ENCODE measurements at regions not wholly inside any gene's neighbourhood (a gene's known extent, or its start where the extent isn't known, plus 50 kb on each side); places are given as distances from the start of the nearest gene placed in this dataset.

DNA sequence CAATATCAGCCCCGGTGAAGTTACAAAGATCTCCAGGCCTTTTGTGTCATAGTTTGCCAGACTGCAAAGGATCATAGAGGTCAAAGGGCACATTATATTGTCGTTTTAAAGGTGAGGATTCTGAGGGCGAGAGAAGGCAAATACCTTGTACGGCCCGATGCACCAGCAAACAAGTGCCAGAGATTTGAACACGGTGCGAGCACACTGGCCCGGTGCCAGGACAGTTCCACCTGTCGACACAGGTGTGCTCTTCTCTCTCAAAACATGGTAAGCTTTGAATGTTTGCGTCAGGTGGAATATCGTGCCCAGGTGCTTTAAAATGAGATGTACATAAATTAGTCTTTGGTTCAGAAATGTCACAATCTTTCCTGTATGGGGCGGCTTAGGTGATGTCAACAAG lies 776.1 kb upstream of the ID2 start:
- no peaks in the 10 kb centered on the region for H3K27me3 ChIP-seq (replicated peaks; ENCODE audit: insufficient read depth, low read length)

DNA sequence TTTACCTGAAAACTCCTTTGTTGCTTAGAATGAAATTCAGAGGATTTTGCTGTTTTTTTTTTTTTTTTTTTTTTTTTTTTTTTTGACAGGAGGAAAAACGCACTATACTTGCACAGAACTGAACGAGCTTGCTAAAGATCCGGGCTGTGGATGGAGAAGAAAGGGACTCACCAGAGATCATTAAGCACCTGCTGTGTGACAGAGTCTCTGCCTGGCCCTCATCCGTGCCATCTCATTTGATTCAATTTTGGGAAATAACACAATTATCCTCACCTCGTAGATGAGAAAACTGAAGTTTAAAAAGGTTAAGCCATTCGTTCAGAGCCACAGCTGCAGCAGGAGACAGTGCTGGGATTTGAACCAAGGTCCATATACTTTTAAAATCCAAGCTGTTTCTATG lies 775.4 kb upstream of the ID2 start:
- Histone ChIP-seq H3K9ac (ENCODE audit: low read length) (no peak overlapping the region), H3K4me1 (ENCODE audit: low read length) (no peaks in the 10 kb centered on the region), H3K27ac (ENCODE audit: low read length) (no peak overlapping the region), H3F3A (ENCODE audit: insufficient read depth, low read length) (no peaks in the 10 kb centered on the region), H3K4me3 (ENCODE audit: low read length) (no peak overlapping the region), H3K4me2 (ENCODE audit: low read depth, low read length) (no peak overlapping the region), H3K79me2 (ENCODE audit: low read length) (no peaks in the 10 kb centered on the region), H4K20me1 (ENCODE audit: insufficient read depth, low read length) (no peaks in the 10 kb centered on the region), H3K27me3 (replicated peaks; ENCODE audit: insufficient read depth, low read length) (no peaks in the 10 kb centered on the region), H3K9me2 (replicated peaks; ENCODE audit: insufficient read depth, low read length) (no peaks in the 10 kb centered on the region), H3K9me3 (replicated peaks; ENCODE audit: insufficient read depth, low read length) (no peaks in the 10 kb centered on the region), H2AFZ (ENCODE audit: low read length) (no peak overlapping the region), H3K36me3 (replicated peaks; ENCODE audit: insufficient read depth, low read length) (no peaks in the 10 kb centered on the region)
- no peak for TF ChIP-seq EZH2phosphoT487 (IDR thresholded peaks at IDR 0.05; ENCODE audit: low read length)
- TF ChIP-seq, protein P1, sequence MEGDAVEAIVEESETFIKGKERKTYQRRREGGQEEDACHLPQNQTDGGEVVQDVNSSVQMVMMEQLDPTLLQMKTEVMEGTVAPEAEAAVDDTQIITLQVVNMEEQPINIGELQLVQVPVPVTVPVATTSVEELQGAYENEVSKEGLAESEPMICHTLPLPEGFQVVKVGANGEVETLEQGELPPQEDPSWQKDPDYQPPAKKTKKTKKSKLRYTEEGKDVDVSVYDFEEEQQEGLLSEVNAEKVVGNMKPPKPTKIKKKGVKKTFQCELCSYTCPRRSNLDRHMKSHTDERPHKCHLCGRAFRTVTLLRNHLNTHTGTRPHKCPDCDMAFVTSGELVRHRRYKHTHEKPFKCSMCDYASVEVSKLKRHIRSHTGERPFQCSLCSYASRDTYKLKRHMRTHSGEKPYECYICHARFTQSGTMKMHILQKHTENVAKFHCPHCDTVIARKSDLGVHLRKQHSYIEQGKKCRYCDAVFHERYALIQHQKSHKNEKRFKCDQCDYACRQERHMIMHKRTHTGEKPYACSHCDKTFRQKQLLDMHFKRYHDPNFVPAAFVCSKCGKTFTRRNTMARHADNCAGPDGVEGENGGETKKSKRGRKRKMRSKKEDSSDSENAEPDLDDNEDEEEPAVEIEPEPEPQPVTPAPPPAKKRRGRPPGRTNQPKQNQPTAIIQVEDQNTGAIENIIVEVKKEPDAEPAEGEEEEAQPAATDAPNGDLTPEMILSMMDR (IDR thresholded peaks at IDR 0.05; ENCODE audit: low read length), result no peak
- no peak for TF ChIP-seq EZH2 (optimal IDR thresholded peaks at IDR 0.05; ENCODE audit: low read depth, low read length)
- DNase-seq, result no peak

More for the DNA sequence above, 776.1 kb upstream of the ID2 start:
- Histone ChIP-seq H3K9ac (ENCODE audit: low read length) (no peak overlapping the region), H3K27ac (ENCODE audit: low read length) (no peak overlapping the region), H3K4me3 (ENCODE audit: low read length) (no peak overlapping the region), H3K79me2 (ENCODE audit: low read length) (no peaks in the 10 kb centered on the region), H3F3A (ENCODE audit: insufficient read depth, low read length) (no peaks in the 10 kb centered on the region), H4K20me1 (ENCODE audit: insufficient read depth, low read length) (no peaks in the 10 kb centered on the region), H3K9me3 (replicated peaks; ENCODE audit: insufficient read depth, low read length) (no peaks in the 10 kb centered on the region), H3K4me1 (ENCODE audit: low read length) (no peaks in the 10 kb centered on the region), H3K9me2 (replicated peaks; ENCODE audit: insufficient read depth, low read length) (no peaks in the 10 kb centered on the region), H3K4me2 (ENCODE audit: low read depth, low read length) (no peak overlapping the region), H3K36me3 (replicated peaks; ENCODE audit: insufficient read depth, low read length) (no peaks in the 10 kb centered on the region), H2AFZ (ENCODE audit: low read length) (no peak overlapping the region)
- DNase-seq, result no peak
- no peak for TF ChIP-seq EZH2 (optimal IDR thresholded peaks at IDR 0.05; ENCODE audit: low read depth, low read length)
- no peak for TF ChIP-seq EZH2phosphoT487 (IDR thresholded peaks at IDR 0.05; ENCODE audit: low read length)
- TF ChIP-seq, protein P1 (IDR thresholded peaks at IDR 0.05; ENCODE audit: low read length), result no peak

DNA sequence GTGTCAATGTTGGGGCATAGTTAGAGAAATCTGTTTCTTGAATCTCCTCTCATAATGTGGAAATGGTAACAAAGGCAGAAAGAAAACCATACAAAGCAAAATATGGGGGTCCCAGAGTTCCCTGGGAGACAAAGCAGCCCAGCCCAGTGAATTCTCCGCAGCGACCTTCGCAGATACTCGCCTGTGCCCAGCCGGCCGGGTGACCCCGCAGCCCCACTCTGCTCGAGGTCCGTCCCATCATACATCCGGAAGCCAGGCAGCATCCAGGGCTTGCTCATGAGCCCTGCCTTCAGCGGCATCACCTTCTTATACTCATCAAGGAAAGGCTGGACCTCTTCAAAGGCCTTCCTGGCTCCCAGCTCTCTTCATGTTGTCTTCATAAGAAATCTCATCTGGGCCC lies 774.8 kb upstream of the ID2 start:
- H4K20me1 ChIP-seq (ENCODE audit: insufficient read depth, low read length), result no peaks in the 10 kb centered on the region
- no peak for DNase-seq
- TF ChIP-seq EZH2 (optimal IDR thresholded peaks at IDR 0.05; ENCODE audit: low read depth, low read length) (no peak), EZH2phosphoT487 (IDR thresholded peaks at IDR 0.05; ENCODE audit: low read length) (no peak)
- TF ChIP-seq, protein P1 (IDR thresholded peaks at IDR 0.05; ENCODE audit: low read length), result no peak
- no peak overlapping the region for H3K4me3 ChIP-seq (ENCODE audit: low read length)
- no peaks in the 10 kb centered on the region for H3F3A ChIP-seq (ENCODE audit: insufficient read depth, low read length)
- H3K27ac ChIP-seq (ENCODE audit: low read length), result no peak overlapping the region
- H3K4me1 ChIP-seq (ENCODE audit: low read length), result no peaks in the 10 kb centered on the region
- no peak overlapping the region for H2AFZ ChIP-seq (ENCODE audit: low read length)
- H3K4me2 ChIP-seq (ENCODE audit: low read depth, low read length), result no peak overlapping the region
- H3K9me3 ChIP-seq (replicated peaks; ENCODE audit: insufficient read depth, low read length), result no peaks in the 10 kb centered on the region
- no peak overlapping the region for H3K9ac ChIP-seq (ENCODE audit: low read length)
- no peaks in the 10 kb centered on the region for H3K27me3 ChIP-seq (replicated peaks; ENCODE audit: insufficient read depth, low read length)
- H3K79me2 ChIP-seq (ENCODE audit: low read length), result no peaks in the 10 kb centered on the region
- H3K36me3 ChIP-seq (replicated peaks; ENCODE audit: insufficient read depth, low read length), result no peaks in the 10 kb centered on the region
- H3K9me2 ChIP-seq (replicated peaks; ENCODE audit: insufficient read depth, low read length), result no peaks in the 10 kb centered on the region
